ENCODE measurements at regions not wholly inside any gene's neighbourhood (a gene's known extent, or its start where the extent isn't known, plus 50 kb on each side); places are given as distances from the start of the nearest gene placed in this dataset.

GRCh38 chr6:154901876-154902552 lies 93.1 kb upstream of the TIAM2 start:
- intact Hi-C loops (cut with micrococcal nuclease; ENCODE audit: unreplicated experiment) = no loop called here
- POLR2A ChIA-PET = no interaction called here
- no peaks in the 10 kb centered on the region for H3K9me3 Mint-ChIP-seq (ENCODE audit: unreplicated experiment)
- no TSS peak for BruUV-seq (replicated peaks)
- H3K27me3 ChIP-seq (replicated peaks; ENCODE audit: control insufficient read depth, insufficient read depth, low read length) = no peaks in the 10 kb centered on the region
- peaks cover 10% of the 10 kb centered on the region for H3K4me1 Mint-ChIP-seq (ENCODE audit: low read depth, unreplicated experiment)
- no peak overlapping the region for H3K27ac Mint-ChIP-seq (ENCODE audit: unreplicated experiment)
- H3K4me3 Mint-ChIP-seq (ENCODE audit: unreplicated experiment) = no peak overlapping the region
- H3K36me3 Mint-ChIP-seq (ENCODE audit: insufficient read depth, unreplicated experiment) = peaks cover 9% of the 10 kb centered on the region
- H3K4me3 ChIP-seq (ENCODE audit: low read depth, low read length) = no peak overlapping the region
- TF ChIP-seq, protein P1, sequence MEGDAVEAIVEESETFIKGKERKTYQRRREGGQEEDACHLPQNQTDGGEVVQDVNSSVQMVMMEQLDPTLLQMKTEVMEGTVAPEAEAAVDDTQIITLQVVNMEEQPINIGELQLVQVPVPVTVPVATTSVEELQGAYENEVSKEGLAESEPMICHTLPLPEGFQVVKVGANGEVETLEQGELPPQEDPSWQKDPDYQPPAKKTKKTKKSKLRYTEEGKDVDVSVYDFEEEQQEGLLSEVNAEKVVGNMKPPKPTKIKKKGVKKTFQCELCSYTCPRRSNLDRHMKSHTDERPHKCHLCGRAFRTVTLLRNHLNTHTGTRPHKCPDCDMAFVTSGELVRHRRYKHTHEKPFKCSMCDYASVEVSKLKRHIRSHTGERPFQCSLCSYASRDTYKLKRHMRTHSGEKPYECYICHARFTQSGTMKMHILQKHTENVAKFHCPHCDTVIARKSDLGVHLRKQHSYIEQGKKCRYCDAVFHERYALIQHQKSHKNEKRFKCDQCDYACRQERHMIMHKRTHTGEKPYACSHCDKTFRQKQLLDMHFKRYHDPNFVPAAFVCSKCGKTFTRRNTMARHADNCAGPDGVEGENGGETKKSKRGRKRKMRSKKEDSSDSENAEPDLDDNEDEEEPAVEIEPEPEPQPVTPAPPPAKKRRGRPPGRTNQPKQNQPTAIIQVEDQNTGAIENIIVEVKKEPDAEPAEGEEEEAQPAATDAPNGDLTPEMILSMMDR (IDR thresholded peaks at IDR 0.05; ENCODE audit: insufficient read depth in 1 of 2, low read depth in 1 of 2, low read length in 1 of 2, severe bottlenecking in 1 of 2, unreplicated experiment in 1 of 2) = no peak
- no peaks in the 10 kb centered on the region for H3K9me3 ChIP-seq
- no peak for DNase-seq
- H3K4me1 ChIP-seq = peaks cover 18% of the 10 kb centered on the region
- CTCF ChIA-PET = no interaction called here
- no peaks in the 10 kb centered on the region for H3K27me3 Mint-ChIP-seq (ENCODE audit: insufficient read depth, unreplicated experiment)
- no peaks in the 10 kb centered on the region; the same call in 1 of the 2 replicates for H3K36me3 ChIP-seq (ENCODE audit: control insufficient read depth, insufficient read depth, low read length)

DNA sequence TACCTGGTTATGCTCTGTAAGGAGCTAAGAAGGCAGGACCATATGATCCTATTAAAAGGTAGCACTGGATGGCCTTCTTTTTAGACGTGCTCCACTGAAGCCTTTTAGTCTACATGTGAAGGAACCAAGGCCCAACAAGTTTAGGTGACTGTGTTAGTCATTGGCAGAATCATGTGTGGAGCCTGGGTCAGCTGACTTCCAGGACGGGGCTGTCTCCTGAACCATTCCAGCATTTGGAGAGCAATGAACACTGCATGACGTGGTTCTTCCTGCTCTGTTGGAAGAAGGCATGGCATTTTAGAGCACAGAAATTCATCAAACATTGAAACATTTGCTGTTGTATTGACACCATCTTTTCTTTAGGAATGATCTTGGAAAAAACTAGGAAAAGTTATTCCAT lies 87.8 kb upstream of the TIAM2 start:
- H3K9me3 ChIP-seq = no peaks in the 10 kb centered on the region
- TF ChIP-seq, protein P1 (IDR thresholded peaks at IDR 0.05; ENCODE audit: insufficient read depth in 1 of 2, low read depth in 1 of 2, low read length in 1 of 2, severe bottlenecking in 1 of 2, unreplicated experiment in 1 of 2) = no peak
- ChIA-PET POLR2A (no interaction called here), CTCF (no interaction called here)
- no peak for DNase-seq
- Mint-ChIP-seq H3K4me1 (ENCODE audit: low read depth, unreplicated experiment) (no peaks in the 10 kb centered on the region), H3K4me3 (ENCODE audit: unreplicated experiment) (no peak overlapping the region), H3K36me3 (ENCODE audit: insufficient read depth, unreplicated experiment) (no peaks in the 10 kb centered on the region), H3K27ac (ENCODE audit: unreplicated experiment) (no peak overlapping the region), H3K27me3 (ENCODE audit: insufficient read depth, unreplicated experiment) (no peaks in the 10 kb centered on the region), H3K9me3 (ENCODE audit: unreplicated experiment) (no peaks in the 10 kb centered on the region)
- no peaks in the 10 kb centered on the region for H3K4me1 ChIP-seq
- no TSS peak for BruUV-seq (replicated peaks)
- no peak overlapping the region for H3K4me3 ChIP-seq (ENCODE audit: low read depth, low read length)
- intact Hi-C loops (cut with micrococcal nuclease; ENCODE audit: unreplicated experiment) = no loop called here
- no peaks in the 10 kb centered on the region; the same call in 1 of the 2 replicates for H3K36me3 ChIP-seq (ENCODE audit: control insufficient read depth, insufficient read depth, low read length)
- no peaks in the 10 kb centered on the region for H3K27me3 ChIP-seq (replicated peaks; ENCODE audit: control insufficient read depth, insufficient read depth, low read length)

GRCh38 chr6:154908723-154909122 lies 86.4 kb upstream of the TIAM2 start:
- Mint-ChIP-seq H3K4me1 (ENCODE audit: low read depth, unreplicated experiment) (no peaks in the 10 kb centered on the region), H3K27me3 (ENCODE audit: insufficient read depth, unreplicated experiment) (no peaks in the 10 kb centered on the region), H3K27ac (ENCODE audit: unreplicated experiment) (no peak overlapping the region), H3K4me3 (ENCODE audit: unreplicated experiment) (no peak overlapping the region), H3K9me3 (ENCODE audit: unreplicated experiment) (no peaks in the 10 kb centered on the region), H3K36me3 (ENCODE audit: insufficient read depth, unreplicated experiment) (no peaks in the 10 kb centered on the region)
- Histone ChIP-seq H3K4me3 (ENCODE audit: low read depth, low read length) (no peak overlapping the region), H3K4me1 (no peaks in the 10 kb centered on the region), H3K9me3 (no peaks in the 10 kb centered on the region), H3K36me3 (ENCODE audit: control insufficient read depth, insufficient read depth, low read length) (no peaks in the 10 kb centered on the region; the same call in 1 of the 2 replicates), H3K27me3 (replicated peaks; ENCODE audit: control insufficient read depth, insufficient read depth, low read length) (no peaks in the 10 kb centered on the region)
- TF ChIP-seq, protein P1 (IDR thresholded peaks at IDR 0.05; ENCODE audit: insufficient read depth in 1 of 2, low read depth in 1 of 2, low read length in 1 of 2, severe bottlenecking in 1 of 2, unreplicated experiment in 1 of 2) = no peak
- no peak for DNase-seq
- POLR2A ChIA-PET = no interaction called here
- no TSS peak for BruUV-seq (replicated peaks)
- intact Hi-C loops (cut with micrococcal nuclease; ENCODE audit: unreplicated experiment) = no loop called here
- CTCF ChIA-PET = no interaction called here
